ENCODE measurements at regions not wholly inside any gene's neighbourhood (a gene's known extent, or its start where the extent isn't known, plus 50 kb on each side); places are given as distances from the start of the nearest gene placed in this dataset.

DNA sequence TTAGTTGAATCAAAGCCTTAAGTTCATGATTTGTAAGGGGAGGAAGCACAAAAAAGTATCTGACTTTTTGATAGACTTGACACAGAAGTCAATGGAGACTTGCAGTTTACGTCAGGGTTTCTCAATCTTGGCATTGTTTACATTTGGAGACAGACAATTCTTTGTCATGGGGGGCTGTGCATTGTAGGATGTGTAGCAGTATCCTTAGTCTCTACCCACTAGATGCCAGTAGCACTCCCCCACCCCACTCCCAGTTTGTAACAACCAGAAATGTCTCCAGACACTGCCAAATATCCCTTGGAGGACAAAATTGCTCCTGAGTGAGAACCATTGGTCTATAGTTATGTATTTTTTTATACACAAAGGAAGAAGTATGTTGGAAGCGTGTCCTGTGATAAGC lies 434.1 kb downstream of the RFPL4B start:
- ATAC-seq: no peak
- Histone ChIP-seq H3K4me1 (ENCODE audit: control insufficient read depth, insufficient read depth, low read length) (no peaks in the 10 kb centered on the region), H3K27ac (ENCODE audit: low read length) (peak overlapping the region; percentile 15; the same call in 1 of the 2 replicates), H3K4me3 (ENCODE audit: low read depth in 2 of 2, low read length in 2 of 2) (no peak overlapping the region), H3K9me3 (ENCODE audit: control insufficient read depth, insufficient read depth, low read depth, low read length) (no peaks in the 10 kb centered on the region), H3K36me3 (ENCODE audit: control insufficient read depth, insufficient read depth, low read length) (no peaks in the 10 kb centered on the region), H3K27me3 (ENCODE audit: control insufficient read depth, insufficient read depth, low read length) (no peaks in the 10 kb centered on the region)
- DNase-seq (ENCODE audit: low read depth, low spot score): no peak
- in situ Hi-C loops (cut with HindIII; ENCODE audit: low pct_unique_long_range_greater_than_20kb, low sequenced_read_pairs): no loop called here
- ChIA-PET POLR2A (no interaction called here), CTCF (interaction anchor here (0.9 kb wide), 1 partner anchor 1077 kb away, joined by 3 read pairs; no protein-coding TSS in a partner anchor)
- no peak for TF ChIP-seq SIN3A (IDR thresholded peaks at IDR 0.05; ENCODE audit: borderline replicate concordance, insufficient read depth, low read depth, low read length)
- TF ChIP-seq, protein P1, sequence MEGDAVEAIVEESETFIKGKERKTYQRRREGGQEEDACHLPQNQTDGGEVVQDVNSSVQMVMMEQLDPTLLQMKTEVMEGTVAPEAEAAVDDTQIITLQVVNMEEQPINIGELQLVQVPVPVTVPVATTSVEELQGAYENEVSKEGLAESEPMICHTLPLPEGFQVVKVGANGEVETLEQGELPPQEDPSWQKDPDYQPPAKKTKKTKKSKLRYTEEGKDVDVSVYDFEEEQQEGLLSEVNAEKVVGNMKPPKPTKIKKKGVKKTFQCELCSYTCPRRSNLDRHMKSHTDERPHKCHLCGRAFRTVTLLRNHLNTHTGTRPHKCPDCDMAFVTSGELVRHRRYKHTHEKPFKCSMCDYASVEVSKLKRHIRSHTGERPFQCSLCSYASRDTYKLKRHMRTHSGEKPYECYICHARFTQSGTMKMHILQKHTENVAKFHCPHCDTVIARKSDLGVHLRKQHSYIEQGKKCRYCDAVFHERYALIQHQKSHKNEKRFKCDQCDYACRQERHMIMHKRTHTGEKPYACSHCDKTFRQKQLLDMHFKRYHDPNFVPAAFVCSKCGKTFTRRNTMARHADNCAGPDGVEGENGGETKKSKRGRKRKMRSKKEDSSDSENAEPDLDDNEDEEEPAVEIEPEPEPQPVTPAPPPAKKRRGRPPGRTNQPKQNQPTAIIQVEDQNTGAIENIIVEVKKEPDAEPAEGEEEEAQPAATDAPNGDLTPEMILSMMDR (IDR thresholded peaks at IDR 0.05): no peak
- intact Hi-C loops (cut with micrococcal nuclease; ENCODE audit: unreplicated experiment): loop anchor here (5.0 to 10.0 kb wide), 3 partner anchors 504 to 1096 kb away; partner anchors contain the start of gene MARCKS
- no TSS peak for BruUV-seq (replicated peaks)

DNA sequence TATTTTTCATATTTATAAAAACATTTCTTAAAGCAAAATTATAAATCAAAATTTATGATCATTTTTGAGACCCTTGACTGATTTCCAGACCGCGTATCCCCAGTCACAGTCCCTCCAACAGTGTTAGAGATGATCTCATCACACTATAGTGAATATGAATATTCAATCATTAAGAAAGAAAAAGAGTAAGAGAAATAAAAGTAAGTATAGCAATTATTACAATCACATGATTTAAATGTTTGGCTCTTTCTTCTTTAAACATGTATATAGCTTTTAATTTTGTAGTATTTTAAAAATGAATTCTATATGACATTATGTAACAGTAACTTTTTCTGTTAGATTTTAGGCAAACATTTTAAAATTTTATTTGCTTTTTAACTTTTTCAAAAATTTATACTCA lies 438.3 kb downstream of the RFPL4B start:
- in situ Hi-C loops (cut with HindIII; ENCODE audit: low pct_unique_long_range_greater_than_20kb, low sequenced_read_pairs) (no loop called here), intact Hi-C loops (cut with micrococcal nuclease; ENCODE audit: unreplicated experiment) (loop anchor here (10.0 kb wide), 1 partner anchor 499 kb away; no protein-coding TSS in a partner anchor)
- no peak overlapping the region for H3K27ac ChIP-seq (ENCODE audit: low read length)
- ATAC-seq (no peak), DNase-seq (ENCODE audit: low read depth, low spot score) (no peak)
- no peaks in the 10 kb centered on the region for H3K4me1 ChIP-seq (ENCODE audit: control insufficient read depth, insufficient read depth, low read length)
- ChIA-PET POLR2A (no interaction called here), CTCF (no interaction called here)
- no peak overlapping the region for H3K4me3 ChIP-seq (ENCODE audit: low read depth in 2 of 2, low read length in 2 of 2)
- H3K36me3 ChIP-seq (ENCODE audit: control insufficient read depth, insufficient read depth, low read length): no peaks in the 10 kb centered on the region
- TF ChIP-seq SIN3A (IDR thresholded peaks at IDR 0.05; ENCODE audit: borderline replicate concordance, insufficient read depth, low read depth, low read length): no peak
- TF ChIP-seq, protein P1 (IDR thresholded peaks at IDR 0.05): no peak
- no peak for TF ChIP-seq TCF7L2 (IDR thresholded peaks at IDR 0.05; ENCODE audit: low read depth, low read length)
- TF ChIP-seq, protein P2, sequence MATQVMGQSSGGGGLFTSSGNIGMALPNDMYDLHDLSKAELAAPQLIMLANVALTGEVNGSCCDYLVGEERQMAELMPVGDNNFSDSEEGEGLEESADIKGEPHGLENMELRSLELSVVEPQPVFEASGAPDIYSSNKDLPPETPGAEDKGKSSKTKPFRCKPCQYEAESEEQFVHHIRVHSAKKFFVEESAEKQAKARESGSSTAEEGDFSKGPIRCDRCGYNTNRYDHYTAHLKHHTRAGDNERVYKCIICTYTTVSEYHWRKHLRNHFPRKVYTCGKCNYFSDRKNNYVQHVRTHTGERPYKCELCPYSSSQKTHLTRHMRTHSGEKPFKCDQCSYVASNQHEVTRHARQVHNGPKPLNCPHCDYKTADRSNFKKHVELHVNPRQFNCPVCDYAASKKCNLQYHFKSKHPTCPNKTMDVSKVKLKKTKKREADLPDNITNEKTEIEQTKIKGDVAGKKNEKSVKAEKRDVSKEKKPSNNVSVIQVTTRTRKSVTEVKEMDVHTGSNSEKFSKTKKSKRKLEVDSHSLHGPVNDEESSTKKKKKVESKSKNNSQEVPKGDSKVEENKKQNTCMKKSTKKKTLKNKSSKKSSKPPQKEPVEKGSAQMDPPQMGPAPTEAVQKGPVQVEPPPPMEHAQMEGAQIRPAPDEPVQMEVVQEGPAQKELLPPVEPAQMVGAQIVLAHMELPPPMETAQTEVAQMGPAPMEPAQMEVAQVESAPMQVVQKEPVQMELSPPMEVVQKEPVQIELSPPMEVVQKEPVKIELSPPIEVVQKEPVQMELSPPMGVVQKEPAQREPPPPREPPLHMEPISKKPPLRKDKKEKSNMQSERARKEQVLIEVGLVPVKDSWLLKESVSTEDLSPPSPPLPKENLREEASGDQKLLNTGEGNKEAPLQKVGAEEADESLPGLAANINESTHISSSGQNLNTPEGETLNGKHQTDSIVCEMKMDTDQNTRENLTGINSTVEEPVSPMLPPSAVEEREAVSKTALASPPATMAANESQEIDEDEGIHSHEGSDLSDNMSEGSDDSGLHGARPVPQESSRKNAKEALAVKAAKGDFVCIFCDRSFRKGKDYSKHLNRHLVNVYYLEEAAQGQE (IDR thresholded peaks at IDR 0.05; ENCODE audit: insufficient read depth in 1 of 2, low read depth in 2 of 2, low read length in 1 of 2): no peak
- TF ChIP-seq POLR2AphosphoS5 (IDR thresholded peaks at IDR 0.05; ENCODE audit: low read depth, low read length): no peak
- H3K9me3 ChIP-seq (ENCODE audit: control insufficient read depth, insufficient read depth, low read depth, low read length): no peaks in the 10 kb centered on the region
- BruUV-seq (replicated peaks): no TSS peak
- H3K27me3 ChIP-seq (ENCODE audit: control insufficient read depth, insufficient read depth, low read length): no peaks in the 10 kb centered on the region
